ENCODE measurements at regions not wholly inside any gene's neighbourhood (a gene's known extent, or its start where the extent isn't known, plus 50 kb on each side); places are given as distances from the start of the nearest gene placed in this dataset.

DNA sequence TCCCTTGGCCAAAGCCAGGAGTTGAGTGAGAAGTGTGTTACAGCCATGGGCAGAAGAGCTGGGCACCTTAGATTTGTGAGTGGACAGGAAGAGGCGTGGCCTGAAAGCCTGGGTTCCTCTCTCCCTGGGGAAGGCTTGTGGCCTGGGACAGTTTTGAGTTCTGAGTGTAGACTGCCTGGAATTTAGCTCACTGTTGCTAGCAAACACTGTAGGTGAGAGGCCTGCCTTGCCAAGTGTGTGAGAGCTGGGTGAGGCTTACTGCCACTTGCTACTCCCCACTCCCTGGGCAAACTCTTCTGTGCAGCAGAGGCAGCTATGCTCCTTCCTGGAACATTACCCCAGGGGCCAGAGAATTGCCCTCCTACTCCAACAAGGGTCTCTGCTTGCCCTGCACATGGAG, 150.0 kb upstream of the GALNT5 start:
- Histone ChIP-seq H4K20me1 (replicated peaks; ENCODE audit: control insufficient read depth, extremely low read depth, insufficient read depth, low read length) (no peaks in the 10 kb centered on the region), H3K4me1 (ENCODE audit: control insufficient read depth, extremely low read depth, insufficient read depth, low read length) (no peaks in the 10 kb centered on the region), H3K9me1 (replicated peaks; ENCODE audit: control insufficient read depth, extremely low read depth, insufficient read depth, low read length) (no peaks in the 10 kb centered on the region), H3K4me3 (replicated peaks in 1 of 3; ENCODE audit: insufficient read depth in 1 of 3, low read depth in 1 of 3, low read length in 3 of 3) (no peak overlapping the region), H2AFZ (ENCODE audit: low read depth, low read length) (no peak overlapping the region), H3K27me3 (ENCODE audit: control insufficient read depth in 2 of 2, insufficient read depth in 2 of 2, low read length in 2 of 2) (no peaks in the 10 kb centered on the region), H3K9ac (replicated peaks; ENCODE audit: extremely low read depth, insufficient read depth, low read length) (no peak overlapping the region), H3K79me2 (ENCODE audit: control insufficient read depth, insufficient read depth, low read length) (no peaks in the 10 kb centered on the region), H3K9me3 (replicated peaks; ENCODE audit: control insufficient read depth, insufficient read depth, low read length) (no peaks in the 10 kb centered on the region), H3K27ac (ENCODE audit: insufficient read depth, low read depth, low read length) (no peak overlapping the region), H3K4me2 (ENCODE audit: insufficient read depth, low read length) (no peak overlapping the region), H3K36me3 (ENCODE audit: control insufficient read depth in 2 of 2, extremely low read depth in 1 of 2, insufficient read depth in 2 of 2, low read length in 2 of 2) (no peaks in the 10 kb centered on the region)
- dilution Hi-C loops (cut with MboI; ENCODE audit: extremely low pct_ligation_motif_present, low sequenced_read_pairs) (no loop called here), intact Hi-C loops (cut with micrococcal nuclease) (no loop called here)
- ChIA-PET POLR2A (no interaction called here), CTCF (interaction anchor here (2.4 kb wide), 1 partner anchor 51 kb away, joined by 7 read pairs; no protein-coding TSS in a partner anchor)
- DNase-seq (ENCODE audit: low read depth, low spot score) (no peak), FAIRE-seq (no peak)
- TF ChIP-seq, protein P1, sequence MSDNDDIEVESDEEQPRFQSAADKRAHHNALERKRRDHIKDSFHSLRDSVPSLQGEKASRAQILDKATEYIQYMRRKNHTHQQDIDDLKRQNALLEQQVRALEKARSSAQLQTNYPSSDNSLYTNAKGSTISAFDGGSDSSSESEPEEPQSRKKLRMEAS (IDR thresholded peaks at IDR 0.05; ENCODE audit: insufficient read depth, insufficient read length) = no peak
- no peak for TF ChIP-seq GATA2 (IDR thresholded peaks at IDR 0.05; ENCODE audit: insufficient read depth, insufficient read length, low read depth, low read length)
- no peak for TF ChIP-seq MYC (IDR thresholded peaks at IDR 0.05; ENCODE audit: low read depth, low read length)
- no peak for TF ChIP-seq FOS (IDR thresholded peaks at IDR 0.05; ENCODE audit: borderline replicate concordance, insufficient read depth, low read length)
- no peak for TF ChIP-seq JUN (IDR thresholded peaks at IDR 0.05; ENCODE audit: borderline replicate concordance, insufficient read depth, insufficient read length, low read depth)
- no peak for TF ChIP-seq EZH2 (IDR thresholded peaks at IDR 0.05; ENCODE audit: borderline replicate concordance, low read depth, low read length, severe bottlenecking)
- BruUV-seq (replicated peaks) = no TSS peak

DNA sequence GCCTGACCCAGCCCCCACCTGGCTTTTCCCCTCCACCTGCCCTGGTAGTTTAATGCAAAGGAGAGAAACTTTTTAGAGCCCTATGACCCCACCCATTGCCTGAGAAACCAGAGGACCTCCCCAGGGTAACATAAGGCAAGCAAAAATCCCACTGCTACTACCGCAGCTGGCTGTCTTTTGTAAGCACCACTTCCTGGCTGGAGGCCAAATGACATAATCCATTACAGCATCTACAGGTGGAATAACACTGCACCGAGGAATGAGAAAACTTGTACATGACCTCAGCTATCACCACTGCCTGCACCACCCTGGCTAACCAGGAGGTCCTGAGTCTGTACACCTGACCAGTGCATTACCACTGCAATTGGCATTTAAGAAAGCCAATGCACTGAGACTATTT, 149.6 kb upstream of the GALNT5 start:
- Histone ChIP-seq H3K27me3 (ENCODE audit: control insufficient read depth in 2 of 2, insufficient read depth in 2 of 2, low read length in 2 of 2) (no peaks in the 10 kb centered on the region), H3K9ac (replicated peaks; ENCODE audit: extremely low read depth, insufficient read depth, low read length) (no peak overlapping the region), H3K36me3 (ENCODE audit: control insufficient read depth in 2 of 2, extremely low read depth in 1 of 2, insufficient read depth in 2 of 2, low read length in 2 of 2) (no peaks in the 10 kb centered on the region), H3K4me2 (ENCODE audit: insufficient read depth, low read length) (no peak overlapping the region), H2AFZ (ENCODE audit: low read depth, low read length) (no peak overlapping the region), H3K79me2 (ENCODE audit: control insufficient read depth, insufficient read depth, low read length) (no peaks in the 10 kb centered on the region), H3K9me1 (replicated peaks; ENCODE audit: control insufficient read depth, extremely low read depth, insufficient read depth, low read length) (no peaks in the 10 kb centered on the region), H3K27ac (ENCODE audit: insufficient read depth, low read depth, low read length) (no peak overlapping the region), H3K4me3 (replicated peaks in 1 of 3; ENCODE audit: insufficient read depth in 1 of 3, low read depth in 1 of 3, low read length in 3 of 3) (no peak overlapping the region), H3K9me3 (replicated peaks; ENCODE audit: control insufficient read depth, insufficient read depth, low read length) (no peaks in the 10 kb centered on the region), H3K4me1 (ENCODE audit: control insufficient read depth, extremely low read depth, insufficient read depth, low read length) (no peaks in the 10 kb centered on the region), H4K20me1 (replicated peaks; ENCODE audit: control insufficient read depth, extremely low read depth, insufficient read depth, low read length) (no peaks in the 10 kb centered on the region)
- dilution Hi-C loops (cut with MboI; ENCODE audit: extremely low pct_ligation_motif_present, low sequenced_read_pairs) = no loop called here
- ChIA-PET POLR2A (no interaction called here), CTCF (interaction anchor here (2.4 kb wide), 1 partner anchor 52 kb away, joined by 7 read pairs; no protein-coding TSS in a partner anchor)
- TF ChIP-seq POLR2AphosphoS5 (IDR thresholded peaks at IDR 0.05; ENCODE audit: insufficient read depth, low read depth, low read length) (no peak), POLR2A (IDR thresholded peaks at IDR 0.05; ENCODE audit: low read depth, low read length) (no peak), EZH2 (IDR thresholded peaks at IDR 0.05; ENCODE audit: borderline replicate concordance, low read depth, low read length, severe bottlenecking) (no peak), GATA2 (IDR thresholded peaks at IDR 0.05; ENCODE audit: insufficient read depth, insufficient read length, low read depth, low read length) (no peak), JUN (IDR thresholded peaks at IDR 0.05; ENCODE audit: borderline replicate concordance, insufficient read depth, insufficient read length, low read depth) (no peak), FOS (IDR thresholded peaks at IDR 0.05; ENCODE audit: borderline replicate concordance, insufficient read depth, low read length) (no peak), MYC (IDR thresholded peaks at IDR 0.05; ENCODE audit: low read depth, low read length) (no peak)
- TF ChIP-seq, protein P1 (IDR thresholded peaks at IDR 0.05; ENCODE audit: insufficient read depth, insufficient read length) = no peak
- TF ChIP-seq, protein P2, sequence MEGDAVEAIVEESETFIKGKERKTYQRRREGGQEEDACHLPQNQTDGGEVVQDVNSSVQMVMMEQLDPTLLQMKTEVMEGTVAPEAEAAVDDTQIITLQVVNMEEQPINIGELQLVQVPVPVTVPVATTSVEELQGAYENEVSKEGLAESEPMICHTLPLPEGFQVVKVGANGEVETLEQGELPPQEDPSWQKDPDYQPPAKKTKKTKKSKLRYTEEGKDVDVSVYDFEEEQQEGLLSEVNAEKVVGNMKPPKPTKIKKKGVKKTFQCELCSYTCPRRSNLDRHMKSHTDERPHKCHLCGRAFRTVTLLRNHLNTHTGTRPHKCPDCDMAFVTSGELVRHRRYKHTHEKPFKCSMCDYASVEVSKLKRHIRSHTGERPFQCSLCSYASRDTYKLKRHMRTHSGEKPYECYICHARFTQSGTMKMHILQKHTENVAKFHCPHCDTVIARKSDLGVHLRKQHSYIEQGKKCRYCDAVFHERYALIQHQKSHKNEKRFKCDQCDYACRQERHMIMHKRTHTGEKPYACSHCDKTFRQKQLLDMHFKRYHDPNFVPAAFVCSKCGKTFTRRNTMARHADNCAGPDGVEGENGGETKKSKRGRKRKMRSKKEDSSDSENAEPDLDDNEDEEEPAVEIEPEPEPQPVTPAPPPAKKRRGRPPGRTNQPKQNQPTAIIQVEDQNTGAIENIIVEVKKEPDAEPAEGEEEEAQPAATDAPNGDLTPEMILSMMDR (IDR thresholded peaks at IDR 0.05; ENCODE audit: extremely low read depth in 1 of 2, insufficient read depth in 1 of 2, low read depth in 1 of 2, low read length in 2 of 2) = no peak
- FAIRE-seq (no peak), DNase-seq (ENCODE audit: low read depth, low spot score) (peak; percentile 45)
- no TSS peak for BruUV-seq (replicated peaks)
- intact Hi-C loops (cut with micrococcal nuclease) = no loop called here

Measured in endothelial cell of umbilical vein (primary cell).